ENCODE measurements at regions not wholly inside any gene's neighbourhood (a gene's known extent, or its start where the extent isn't known, plus 50 kb on each side); places are given as distances from the start of the nearest gene placed in this dataset.

DNA sequence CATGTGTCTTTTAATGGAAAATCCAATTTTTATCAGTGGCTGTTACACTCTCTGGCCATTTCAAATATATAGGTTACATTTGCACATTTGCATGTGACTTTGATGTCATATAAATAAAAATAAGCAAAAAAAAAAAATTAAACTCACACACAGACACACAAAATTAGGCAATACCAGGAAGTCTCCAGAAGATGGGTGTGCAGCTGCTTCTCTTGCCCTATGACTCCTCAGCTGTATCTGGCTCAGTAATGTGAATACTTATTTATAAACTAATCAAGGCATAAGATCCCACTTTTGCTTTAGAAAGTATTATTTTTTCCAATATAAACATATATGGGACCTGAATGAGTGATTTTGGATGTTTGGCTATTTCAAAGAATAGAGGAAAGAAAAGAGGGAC is 461.1 kb downstream of the LRIG3 start:
- H3K27ac ChIP-seq (ENCODE audit: low read depth in 1 of 2, low read length in 2 of 2): no peak overlapping the region
- no peaks in the 10 kb centered on the region for H3K36me3 ChIP-seq (ENCODE audit: control insufficient read depth in 4 of 4, insufficient read depth in 3 of 4, low read depth in 1 of 4, low read length in 3 of 4)
- no peaks in the 10 kb centered on the region for H3K27me3 ChIP-seq (ENCODE audit: control insufficient read depth in 4 of 4, insufficient read depth in 4 of 4, low read length in 3 of 4)
- no peaks in the 10 kb centered on the region for H3K9me3 ChIP-seq (ENCODE audit: control insufficient read depth in 4 of 4, low read length in 3 of 4)
- no peak overlapping the region for H3K4me3 ChIP-seq (ENCODE audit: low read depth in 1 of 3, low read length in 3 of 3)
- no peak for DNase-seq (ENCODE audit: low spot score)
- no peak for TF ChIP-seq HNF4A (conservative IDR thresholded peaks at IDR 0.05)
- TF ChIP-seq, protein P1, sequence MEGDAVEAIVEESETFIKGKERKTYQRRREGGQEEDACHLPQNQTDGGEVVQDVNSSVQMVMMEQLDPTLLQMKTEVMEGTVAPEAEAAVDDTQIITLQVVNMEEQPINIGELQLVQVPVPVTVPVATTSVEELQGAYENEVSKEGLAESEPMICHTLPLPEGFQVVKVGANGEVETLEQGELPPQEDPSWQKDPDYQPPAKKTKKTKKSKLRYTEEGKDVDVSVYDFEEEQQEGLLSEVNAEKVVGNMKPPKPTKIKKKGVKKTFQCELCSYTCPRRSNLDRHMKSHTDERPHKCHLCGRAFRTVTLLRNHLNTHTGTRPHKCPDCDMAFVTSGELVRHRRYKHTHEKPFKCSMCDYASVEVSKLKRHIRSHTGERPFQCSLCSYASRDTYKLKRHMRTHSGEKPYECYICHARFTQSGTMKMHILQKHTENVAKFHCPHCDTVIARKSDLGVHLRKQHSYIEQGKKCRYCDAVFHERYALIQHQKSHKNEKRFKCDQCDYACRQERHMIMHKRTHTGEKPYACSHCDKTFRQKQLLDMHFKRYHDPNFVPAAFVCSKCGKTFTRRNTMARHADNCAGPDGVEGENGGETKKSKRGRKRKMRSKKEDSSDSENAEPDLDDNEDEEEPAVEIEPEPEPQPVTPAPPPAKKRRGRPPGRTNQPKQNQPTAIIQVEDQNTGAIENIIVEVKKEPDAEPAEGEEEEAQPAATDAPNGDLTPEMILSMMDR (IDR thresholded peaks at IDR 0.05; ENCODE audit: low read depth, low read length, missing input control): no peak
- TF ChIP-seq TAF1 (conservative IDR thresholded peaks at IDR 0.05): no peak
- TF ChIP-seq RAD21 (IDR thresholded peaks at IDR 0.05): no peak
- no peak for TF ChIP-seq SP1 (IDR thresholded peaks at IDR 0.05)
- no peak for TF ChIP-seq FOXA2 (IDR thresholded peaks at IDR 0.05)
- no peak for TF ChIP-seq FOXA1 (IDR thresholded peaks at IDR 0.05)
- TF ChIP-seq RXRA (IDR thresholded peaks at IDR 0.05): no peak
- H3K4me1 ChIP-seq (ENCODE audit: control insufficient read depth in 4 of 4, insufficient read depth in 4 of 4, low read length in 3 of 4): no peaks in the 10 kb centered on the region
- H3K9ac ChIP-seq (ENCODE audit: low read depth in 1 of 2, low read length in 2 of 2): no peak overlapping the region

DNA sequence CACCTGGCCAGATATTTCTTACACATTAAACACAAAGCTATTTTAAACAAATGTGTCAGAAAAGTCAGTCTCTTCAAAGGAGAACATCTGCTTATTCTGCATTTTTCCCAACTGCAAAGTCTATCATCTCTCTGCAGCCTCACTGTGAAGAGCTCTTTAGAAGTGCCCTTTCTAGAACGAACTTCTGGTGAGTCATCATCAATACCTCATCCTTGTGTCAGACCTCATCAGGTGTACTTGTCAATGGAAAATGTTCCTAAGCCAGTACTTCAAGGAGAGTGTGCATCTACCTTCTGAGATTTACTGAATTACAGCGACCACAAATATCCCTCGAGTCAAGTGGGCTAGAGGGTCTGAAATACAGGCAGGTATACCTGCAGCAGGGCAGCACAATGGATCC is 457.3 kb downstream of the LRIG3 start:
- no peak overlapping the region for H3K9ac ChIP-seq (ENCODE audit: low read depth in 1 of 2, low read length in 2 of 2)
- 65% methylated on average over 3 of the region's 3 CpGs for WGBS
- no peak for DNase-seq (ENCODE audit: low spot score)
- H3K27me3 ChIP-seq (ENCODE audit: control insufficient read depth in 4 of 4, insufficient read depth in 4 of 4, low read length in 3 of 4): no peaks in the 10 kb centered on the region
- TF ChIP-seq, protein P2, sequence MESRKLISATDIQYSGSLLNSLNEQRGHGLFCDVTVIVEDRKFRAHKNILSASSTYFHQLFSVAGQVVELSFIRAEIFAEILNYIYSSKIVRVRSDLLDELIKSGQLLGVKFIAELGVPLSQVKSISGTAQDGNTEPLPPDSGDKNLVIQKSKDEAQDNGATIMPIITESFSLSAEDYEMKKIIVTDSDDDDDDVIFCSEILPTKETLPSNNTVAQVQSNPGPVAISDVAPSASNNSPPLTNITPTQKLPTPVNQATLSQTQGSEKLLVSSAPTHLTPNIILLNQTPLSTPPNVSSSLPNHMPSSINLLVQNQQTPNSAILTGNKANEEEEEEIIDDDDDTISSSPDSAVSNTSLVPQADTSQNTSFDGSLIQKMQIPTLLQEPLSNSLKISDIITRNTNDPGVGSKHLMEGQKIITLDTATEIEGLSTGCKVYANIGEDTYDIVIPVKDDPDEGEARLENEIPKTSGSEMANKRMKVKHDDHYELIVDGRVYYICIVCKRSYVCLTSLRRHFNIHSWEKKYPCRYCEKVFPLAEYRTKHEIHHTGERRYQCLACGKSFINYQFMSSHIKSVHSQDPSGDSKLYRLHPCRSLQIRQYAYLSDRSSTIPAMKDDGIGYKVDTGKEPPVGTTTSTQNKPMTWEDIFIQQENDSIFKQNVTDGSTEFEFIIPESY (IDR thresholded peaks at IDR 0.05): no peak
- TF ChIP-seq TAF1 (conservative IDR thresholded peaks at IDR 0.05) (no peak), SP1 (IDR thresholded peaks at IDR 0.05) (no peak), JUND (IDR thresholded peaks at IDR 0.05) (no peak), RXRA (IDR thresholded peaks at IDR 0.05) (no peak)
- TF ChIP-seq, protein P3, sequence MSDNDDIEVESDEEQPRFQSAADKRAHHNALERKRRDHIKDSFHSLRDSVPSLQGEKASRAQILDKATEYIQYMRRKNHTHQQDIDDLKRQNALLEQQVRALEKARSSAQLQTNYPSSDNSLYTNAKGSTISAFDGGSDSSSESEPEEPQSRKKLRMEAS (IDR thresholded peaks at IDR 0.05): no peak
- H3K4me1 ChIP-seq (ENCODE audit: control insufficient read depth in 4 of 4, insufficient read depth in 4 of 4, low read length in 3 of 4): no peaks in the 10 kb centered on the region
- no peak overlapping the region for H3K27ac ChIP-seq (ENCODE audit: low read depth in 1 of 2, low read length in 2 of 2)
- H3K9me3 ChIP-seq (ENCODE audit: control insufficient read depth in 4 of 4, low read length in 3 of 4): peaks cover 0 to 6% (median 3%) of the 10 kb centered on the region in 4 donors
- H3K36me3 ChIP-seq (ENCODE audit: control insufficient read depth in 4 of 4, insufficient read depth in 3 of 4, low read depth in 1 of 4, low read length in 3 of 4): no peaks in the 10 kb centered on the region
- H3K4me3 ChIP-seq (ENCODE audit: low read depth in 1 of 3, low read length in 3 of 3): no peak overlapping the region

DNA sequence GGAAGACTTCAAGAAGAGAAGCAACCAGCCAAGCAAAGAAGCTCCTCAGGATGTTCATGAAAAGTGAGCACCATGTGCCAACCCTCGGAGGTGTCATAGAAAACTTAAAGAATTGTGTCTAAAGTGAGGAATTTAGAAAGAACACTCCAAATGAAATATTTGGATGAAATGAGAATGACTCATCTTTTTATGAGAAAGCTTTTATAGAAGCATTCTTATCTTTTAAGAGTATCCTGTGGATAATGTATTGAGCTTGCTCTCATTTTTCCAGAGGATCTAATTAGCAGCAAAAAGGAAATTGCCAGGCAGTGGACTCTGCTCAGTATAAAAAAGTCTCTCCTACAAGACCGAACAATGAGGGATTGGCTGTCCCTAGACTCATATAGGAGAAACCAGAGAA is 454.9 kb downstream of the LRIG3 start:
- no peaks in the 10 kb centered on the region for H3K36me3 ChIP-seq (ENCODE audit: control insufficient read depth in 4 of 4, insufficient read depth in 3 of 4, low read depth in 1 of 4, low read length in 3 of 4)
- no peaks in the 10 kb centered on the region for H3K27me3 ChIP-seq (ENCODE audit: control insufficient read depth in 4 of 4, insufficient read depth in 4 of 4, low read length in 3 of 4)
- no peak overlapping the region for H3K9ac ChIP-seq (ENCODE audit: low read depth in 1 of 2, low read length in 2 of 2)
- 81% methylated on average over 2 of the region's 2 CpGs for WGBS
- no peak for DNase-seq (ENCODE audit: low spot score)
- H3K4me3 ChIP-seq (ENCODE audit: low read depth in 1 of 3, low read length in 3 of 3): no peak overlapping the region
- no peak overlapping the region for H3K27ac ChIP-seq (ENCODE audit: low read depth in 1 of 2, low read length in 2 of 2)
- no peaks in the 10 kb centered on the region for H3K4me1 ChIP-seq (ENCODE audit: control insufficient read depth in 4 of 4, insufficient read depth in 4 of 4, low read length in 3 of 4)
- peaks cover 0 to 6% (median 3%) of the 10 kb centered on the region in 4 donors for H3K9me3 ChIP-seq (ENCODE audit: control insufficient read depth in 4 of 4, low read length in 3 of 4)
- TF ChIP-seq, protein P2 (IDR thresholded peaks at IDR 0.05): no peak
- TF ChIP-seq RXRA (IDR thresholded peaks at IDR 0.05): no peak
- TF ChIP-seq, protein P3 (IDR thresholded peaks at IDR 0.05): no peak
- no peak for TF ChIP-seq HNF4A (conservative IDR thresholded peaks at IDR 0.05)
- no peak for TF ChIP-seq YY1 (IDR thresholded peaks at IDR 0.05)
- no peak for TF ChIP-seq SP1 (IDR thresholded peaks at IDR 0.05)
- no peak for TF ChIP-seq NR2F2 (IDR thresholded peaks at IDR 0.05)
- TF ChIP-seq TAF1 (conservative IDR thresholded peaks at IDR 0.05): no peak
- TF ChIP-seq RAD21 (IDR thresholded peaks at IDR 0.05): no peak
- no peak for TF ChIP-seq EGR1 (IDR thresholded peaks at IDR 0.05; ENCODE audit: low read depth in 2 of 2)
- TF ChIP-seq, protein P4, sequence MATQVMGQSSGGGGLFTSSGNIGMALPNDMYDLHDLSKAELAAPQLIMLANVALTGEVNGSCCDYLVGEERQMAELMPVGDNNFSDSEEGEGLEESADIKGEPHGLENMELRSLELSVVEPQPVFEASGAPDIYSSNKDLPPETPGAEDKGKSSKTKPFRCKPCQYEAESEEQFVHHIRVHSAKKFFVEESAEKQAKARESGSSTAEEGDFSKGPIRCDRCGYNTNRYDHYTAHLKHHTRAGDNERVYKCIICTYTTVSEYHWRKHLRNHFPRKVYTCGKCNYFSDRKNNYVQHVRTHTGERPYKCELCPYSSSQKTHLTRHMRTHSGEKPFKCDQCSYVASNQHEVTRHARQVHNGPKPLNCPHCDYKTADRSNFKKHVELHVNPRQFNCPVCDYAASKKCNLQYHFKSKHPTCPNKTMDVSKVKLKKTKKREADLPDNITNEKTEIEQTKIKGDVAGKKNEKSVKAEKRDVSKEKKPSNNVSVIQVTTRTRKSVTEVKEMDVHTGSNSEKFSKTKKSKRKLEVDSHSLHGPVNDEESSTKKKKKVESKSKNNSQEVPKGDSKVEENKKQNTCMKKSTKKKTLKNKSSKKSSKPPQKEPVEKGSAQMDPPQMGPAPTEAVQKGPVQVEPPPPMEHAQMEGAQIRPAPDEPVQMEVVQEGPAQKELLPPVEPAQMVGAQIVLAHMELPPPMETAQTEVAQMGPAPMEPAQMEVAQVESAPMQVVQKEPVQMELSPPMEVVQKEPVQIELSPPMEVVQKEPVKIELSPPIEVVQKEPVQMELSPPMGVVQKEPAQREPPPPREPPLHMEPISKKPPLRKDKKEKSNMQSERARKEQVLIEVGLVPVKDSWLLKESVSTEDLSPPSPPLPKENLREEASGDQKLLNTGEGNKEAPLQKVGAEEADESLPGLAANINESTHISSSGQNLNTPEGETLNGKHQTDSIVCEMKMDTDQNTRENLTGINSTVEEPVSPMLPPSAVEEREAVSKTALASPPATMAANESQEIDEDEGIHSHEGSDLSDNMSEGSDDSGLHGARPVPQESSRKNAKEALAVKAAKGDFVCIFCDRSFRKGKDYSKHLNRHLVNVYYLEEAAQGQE (IDR thresholded peaks at IDR 0.05): no peak

Measured in liver (tissue), 8 donors.